Body of pancreas (tissue), 4 donors: ENCODE measurements at regions not wholly inside any gene's neighbourhood (a gene's known extent, or its start where the extent isn't known, plus 50 kb on each side); places are given as distances from the start of the nearest gene placed in this dataset.

ENCODE experiments used
- CTCF ChIP-seq, 7 experiments: fragments of 450-650 bp in 4 of 7; fragments of 200-600 bp in 3 of 7; sonication (generic) in 3 of 7; IDR thresholded peaks; one replicate each; pipeline ENCODE4 v1.5.1; 2016 to 2019; ENCODE audit warnings: antibody characterized with exemption in 7 of 7
- POLR2A ChIP-seq, 3 donors: fragments of 450-650 bp; IDR thresholded peaks; one replicate each; pipeline ENCODE4 v1.6.1; 2016; ENCODE audit warnings: antibody characterized with exemption in 3 of 3, mild to moderate bottlenecking in 2 of 3

- TF ChIP-seq CTCF (IDR thresholded peaks at IDR 0.05) (no peak), POLR2A (IDR thresholded peaks at IDR 0.05) (no peak)
These were observed 568.4 kb downstream of the ZNF608 start for GRCh38 chr5:124178050-124178449.
